HEK293 (cell line): ENCODE measurements at regions not wholly inside any gene's neighbourhood (a gene's known extent, or its start where the extent isn't known, plus 50 kb on each side); places are given as distances from the start of the nearest gene placed in this dataset.

Experiments
- CTCF ChIP-seq: fragments of 450-650 bp; formaldehyde crosslinking; IDR thresholded peaks from 2 replicates; pipeline ENCODE4 v1.5.1; 2016; ENCODE audit warnings: missing biosample characterization, missing genetic modification characterization
- HOXD13 ChIP-seq: sonication (generic); formaldehyde crosslinking; IDR thresholded peaks from 2 replicates; pipeline ENCODE4 v1.8.0; 2022; ENCODE audit warnings: missing genetic modification reagents, borderline replicate concordance
- PRDM10 ChIP-seq: fragments of 450-650 bp; formaldehyde crosslinking; IDR thresholded peaks from 2 replicates; pipeline ENCODE4 v1.5.1; 2016; ENCODE audit warnings: missing biosample characterization, missing genetic modification characterization
- RBAK ChIP-seq: fragments of 450-650 bp; formaldehyde crosslinking; IDR thresholded peaks from 2 replicates; pipeline ENCODE4 v1.5.1; 2016; ENCODE audit warnings: missing biosample characterization, missing genetic modification characterization
- YY1 ChIP-seq: fragments of 450-650 bp; formaldehyde crosslinking; IDR thresholded peaks from 2 replicates; pipeline ENCODE4 v1.5.1; 2018; ENCODE audit warnings: missing biosample characterization, missing genetic modification characterization
- ZBTB21 ChIP-seq: fragments of 450-650 bp; formaldehyde crosslinking; IDR thresholded peaks from 2 replicates; pipeline ENCODE4 v1.5.1; 2017; ENCODE audit warnings: missing biosample characterization, missing genetic modification characterization
- ZBTB8A ChIP-seq: fragments of 450-650 bp; formaldehyde crosslinking; IDR thresholded peaks from 2 replicates; pipeline ENCODE4 v1.5.1; 2016; ENCODE audit warnings: missing biosample characterization, missing genetic modification characterization
- ZNF274 ChIP-seq, 2 experiments: fragments of 200-500 bp in 1 of 2; fragments of 450-650 bp in 1 of 2; sonication (Bioruptor generic) in 1 of 2; formaldehyde crosslinking in 1 of 2; IDR thresholded peaks; 2 replicates each; pipeline versions ENCODE4 v1.5.1 to v1.6.1; 2014 to 2016; ENCODE audit warnings: borderline replicate concordance in 1 of 2, inconsistent platforms in 1 of 2, low read length in 1 of 2, missing biosample characterization in 1 of 2, missing genetic modification characterization in 1 of 2
- ZNF335 ChIP-seq: fragments of 450-650 bp; formaldehyde crosslinking; conservative IDR thresholded peaks from 2 replicates; pipeline ENCODE4 v1.5.1; 2016; ENCODE audit warnings: missing biosample characterization, missing genetic modification characterization
- ZNF350 ChIP-seq: fragments of 450-650 bp; formaldehyde crosslinking; IDR thresholded peaks from 2 replicates; pipeline ENCODE4 v1.5.0; 2017; ENCODE audit warnings: missing biosample characterization, mild to moderate bottlenecking, missing genetic modification characterization
- ZNF513 ChIP-seq: fragments of 450-650 bp; IDR thresholded peaks from 2 replicates; pipeline ENCODE4 v1.5.1; 2018; ENCODE audit warnings: missing biosample characterization, missing genetic modification characterization
- ZNF707 ChIP-seq: fragments of 450-650 bp; formaldehyde crosslinking; IDR thresholded peaks from 2 replicates; pipeline ENCODE4 v1.5.1; 2016; ENCODE audit warnings: missing biosample characterization, missing genetic modification characterization
- ZNF843 ChIP-seq: fragments of 450-650 bp; formaldehyde crosslinking; IDR thresholded peaks from 2 replicates; pipeline ENCODE4 v1.5.1; 2016; ENCODE audit warnings: missing biosample characterization, missing genetic modification characterization
- ZSCAN18 ChIP-seq: fragments of 450-650 bp; formaldehyde crosslinking; IDR thresholded peaks from 2 replicates; pipeline ENCODE4 v1.5.1; 2016; ENCODE audit warnings: missing biosample characterization, missing genetic modification characterization

GRCh38 chr1:177854951-177855350 lies 114.9 kb downstream of the SEC16B start:
- TF ChIP-seq CTCF (no peak), YY1 (tag by site-specific recombination) (no peak), ZNF513 (tag by site-specific recombination) (no peak), RBAK (tag by site-specific recombination) (no peak), PRDM10 (tag by site-specific recombination) (no peak), ZNF707 (tag by site-specific recombination) (no peak), ZSCAN18 (tag by site-specific recombination) (no peak), ZNF274 (IDR thresholded peaks at IDR 0.05; ENCODE audit: low read length) (no peak), ZNF274 (tag by site-specific recombination; IDR thresholded peaks at IDR 0.05; ENCODE audit: borderline replicate concordance) (no peak), ZBTB8A (no peak), ZNF843 (no peak), HOXD13 (CRISPR knock-in tag) (no peak), ZNF350 (tag by site-specific recombination) (no peak), ZBTB21 (tag by site-specific recombination) (no peak), ZNF335 (tag by site-specific recombination) (no peak)
